Upper lobe of left lung (tissue), 6 donors: ENCODE measurements at regions not wholly inside any gene's neighbourhood (a gene's known extent, or its start where the extent isn't known, plus 50 kb on each side); places are given as distances from the start of the nearest gene placed in this dataset.

Experiments
- ATAC-seq, 2 donors: fragments of 200-7000 bp; cut with Tn5 transposase; one replicate each; pipeline ENCODE4 v1.9.1; 2022; ENCODE audit warnings: mild to moderate bottlenecking in 2 of 2, moderate library complexity in 2 of 2; ENCODE audit not compliant: low FRiP score in 2 of 2
- DNase-seq, 2 donors: peaks; one replicate each; pipeline ENCODE4 v3.0.0-alpha.2; 2019 to 2020
- H3K27ac ChIP-seq, 4 donors: fragments of 200-600 bp; sonication (generic); one replicate each; pipeline ENCODE4 v1.5.1; 2016 to 2019
- H3K27me3 ChIP-seq, 4 donors: fragments of 200-600 bp; sonication (generic); one replicate each; pipeline ENCODE4 v1.5.1; 2017 to 2019
- H3K36me3 ChIP-seq, 4 donors: fragments of 200-600 bp; sonication (generic); one replicate each; pipeline ENCODE4 v1.5.1; 2016 to 2019
- H3K4me1 ChIP-seq, 4 donors: fragments of 200-600 bp; sonication (generic); one replicate each; pipeline ENCODE4 v1.5.1; 2018 to 2019
- H3K4me3 ChIP-seq, 4 donors: fragments of 200-600 bp; sonication (generic); one replicate each; pipeline ENCODE4 v1.5.1; 2017 to 2019; ENCODE audit warnings: mild to moderate bottlenecking in 2 of 4, moderate library complexity in 1 of 4
- H3K9me3 ChIP-seq, 4 donors: fragments of 200-600 bp; sonication (generic); one replicate each; pipeline ENCODE4 v1.5.1; 2018 to 2019
- EP300 ChIP-seq, 4 donors: sonication (generic); formaldehyde crosslinking; IDR thresholded peaks; one replicate each; pipeline ENCODE4 v1.5.1; 2017; ENCODE audit warnings: antibody characterized with exemption in 4 of 4, control low read depth in 2 of 4
- POLR2A ChIP-seq, 4 donors: fragments of 450-650 bp; IDR thresholded peaks; one replicate each; pipeline ENCODE4 v1.5.1; 2016 to 2017; ENCODE audit warnings: antibody characterized with exemption in 4 of 4, mild to moderate bottlenecking in 2 of 4
- POLR2AphosphoS5 ChIP-seq, 2 donors: sonication (generic); formaldehyde crosslinking; IDR thresholded peaks; one replicate each; pipeline ENCODE4 v1.5.1; 2017; ENCODE audit warnings: antibody characterized with exemption in 2 of 2
- WGBS, 2 donors: methylation state at CpG; one replicate each; pipeline ENCODE4 v1.1.5; 2017 to 2018; 5-methylcytosine and 5-hydroxymethylcytosine counted together
- TF ChIP-seq, protein P1 (sequence below), 6 experiments: fragments of 450-650 bp in 4 of 6; fragments of 200-600 bp in 2 of 6; sonication (generic) in 2 of 6; IDR thresholded peaks; one replicate each; pipeline ENCODE4 v1.5.1; 2016 to 2019; ENCODE audit warnings: antibody characterized with exemption in 6 of 6
- donor health status: DM: no; HTN: no; CAD: no; lungs with moderate emphysema.
- donor health status: DM: no; HTN: yes; CAD: no; lungs with severe emphysema.

DNA sequence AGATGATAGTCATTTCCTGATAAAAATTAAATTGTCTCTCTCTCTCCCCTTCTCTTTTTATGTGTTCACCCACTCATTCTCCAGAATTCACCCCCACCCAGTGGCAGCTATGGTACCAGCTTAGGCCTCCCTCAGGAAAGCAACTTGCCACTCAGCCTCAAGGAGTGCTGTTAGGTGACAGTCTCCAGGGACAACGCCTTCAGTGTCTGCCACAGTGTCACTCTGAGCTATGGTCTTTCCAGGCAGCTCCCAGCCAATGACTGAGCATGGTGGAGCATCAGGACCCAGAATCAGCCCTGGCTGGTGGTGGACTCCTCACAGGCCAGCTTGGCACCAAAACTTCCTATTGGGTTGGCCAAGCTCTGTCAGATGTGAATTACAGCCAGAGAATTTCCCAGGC, 140.9 kb upstream of the PIK3R1 start:
- TF ChIP-seq, protein P1, sequence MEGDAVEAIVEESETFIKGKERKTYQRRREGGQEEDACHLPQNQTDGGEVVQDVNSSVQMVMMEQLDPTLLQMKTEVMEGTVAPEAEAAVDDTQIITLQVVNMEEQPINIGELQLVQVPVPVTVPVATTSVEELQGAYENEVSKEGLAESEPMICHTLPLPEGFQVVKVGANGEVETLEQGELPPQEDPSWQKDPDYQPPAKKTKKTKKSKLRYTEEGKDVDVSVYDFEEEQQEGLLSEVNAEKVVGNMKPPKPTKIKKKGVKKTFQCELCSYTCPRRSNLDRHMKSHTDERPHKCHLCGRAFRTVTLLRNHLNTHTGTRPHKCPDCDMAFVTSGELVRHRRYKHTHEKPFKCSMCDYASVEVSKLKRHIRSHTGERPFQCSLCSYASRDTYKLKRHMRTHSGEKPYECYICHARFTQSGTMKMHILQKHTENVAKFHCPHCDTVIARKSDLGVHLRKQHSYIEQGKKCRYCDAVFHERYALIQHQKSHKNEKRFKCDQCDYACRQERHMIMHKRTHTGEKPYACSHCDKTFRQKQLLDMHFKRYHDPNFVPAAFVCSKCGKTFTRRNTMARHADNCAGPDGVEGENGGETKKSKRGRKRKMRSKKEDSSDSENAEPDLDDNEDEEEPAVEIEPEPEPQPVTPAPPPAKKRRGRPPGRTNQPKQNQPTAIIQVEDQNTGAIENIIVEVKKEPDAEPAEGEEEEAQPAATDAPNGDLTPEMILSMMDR (IDR thresholded peaks at IDR 0.05), result no peak
- TF ChIP-seq POLR2AphosphoS5 (IDR thresholded peaks at IDR 0.05) (no peak), EP300 (IDR thresholded peaks at IDR 0.05) (no peak), POLR2A (IDR thresholded peaks at IDR 0.05) (no peak)
- peak in 1 of 2 donors; percentile 59 for ATAC-seq
- 90% methylated on average over 1 of the region's 1 CpG for WGBS, 2 donors

DNA sequence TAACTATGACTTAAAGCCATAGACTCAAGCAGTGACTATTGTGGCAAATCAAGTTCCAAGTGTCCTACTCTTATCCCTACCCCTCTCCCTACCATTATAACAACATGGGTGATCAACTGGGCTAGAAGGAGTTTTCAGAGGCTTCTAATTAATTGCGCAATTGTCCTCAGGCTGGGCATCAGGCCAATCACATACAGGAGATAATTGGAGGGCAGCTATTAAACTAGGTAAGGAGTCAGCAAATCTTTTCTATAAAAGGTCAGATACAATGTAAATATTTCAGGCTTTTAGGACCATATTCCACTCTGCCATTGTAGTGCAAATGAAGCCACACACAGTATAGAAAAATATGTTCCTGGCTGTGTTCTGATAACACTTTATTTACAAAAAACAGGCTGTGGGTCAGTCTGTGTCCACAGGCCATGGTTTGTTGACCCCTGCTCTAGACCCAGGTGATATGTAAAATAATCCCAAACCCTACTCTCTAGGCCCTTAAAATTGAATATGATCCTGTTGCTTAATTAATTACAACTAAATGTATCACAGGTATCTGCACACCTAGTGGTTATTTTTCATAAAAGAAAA, 141.4 kb upstream of the PIK3R1 start:
- Histone ChIP-seq H3K27me3 (no peaks in the 10 kb centered on the region), H3K27ac (no peak overlapping the region), H3K9me3 (no peaks in the 10 kb centered on the region), H3K4me1 (peaks cover 0 to 5% (median 0%) of the 10 kb centered on the region in 4 donors), H3K36me3 (no peaks in the 10 kb centered on the region), H3K4me3 (no peak overlapping the region)
- ATAC-seq, result no peak
- TF ChIP-seq POLR2A (IDR thresholded peaks at IDR 0.05) (no peak), POLR2AphosphoS5 (IDR thresholded peaks at IDR 0.05) (no peak), EP300 (IDR thresholded peaks at IDR 0.05) (no peak)
- TF ChIP-seq, protein P1 (IDR thresholded peaks at IDR 0.05), result no peak
- WGBS, 2 donors, result 79 to 100% methylated on average over 1 of the region's 1 CpG
- DNase-seq, result peak in 1 of 2 donors; percentile 38

More for the DNA sequence above, 140.9 kb upstream of the PIK3R1 start:
- Histone ChIP-seq H3K27ac (no peak overlapping the region), H3K36me3 (no peaks in the 10 kb centered on the region), H3K4me1 (peaks cover 0 to 5% (median 0%) of the 10 kb centered on the region in 4 donors), H3K4me3 (no peak overlapping the region), H3K27me3 (no peaks in the 10 kb centered on the region), H3K9me3 (no peaks in the 10 kb centered on the region)
- DNase-seq, result no peak

DNA sequence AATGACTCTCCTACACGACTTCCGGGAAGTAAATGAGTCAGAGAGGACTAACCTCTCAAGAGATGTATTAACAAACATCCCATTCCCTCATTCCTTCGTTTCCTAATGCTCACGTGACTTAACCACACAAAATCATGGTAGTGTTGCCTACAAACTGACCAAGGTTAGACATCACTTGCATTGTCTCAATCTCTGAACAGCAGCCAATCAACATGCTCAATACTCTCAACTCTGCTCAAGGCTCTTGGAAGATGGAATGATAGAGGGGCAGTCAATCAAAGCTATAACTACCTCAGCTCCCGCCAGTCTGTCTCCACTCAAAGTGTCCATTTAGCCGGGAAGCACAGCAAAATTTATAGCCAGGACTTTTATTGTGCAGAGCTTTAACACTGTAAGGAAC, 143.8 kb upstream of the PIK3R1 start:
- WGBS, 2 donors, result 81 to 86% methylated on average over 6 of the region's 6 CpGs
- Histone ChIP-seq H3K27ac (no peak overlapping the region), H3K36me3 (no peaks in the 10 kb centered on the region), H3K27me3 (no peaks in the 10 kb centered on the region), H3K4me3 (no peak overlapping the region), H3K9me3 (no peaks in the 10 kb centered on the region), H3K4me1 (peaks cover 0 to 5% (median 0%) of the 10 kb centered on the region in 4 donors)
- TF ChIP-seq EP300 (IDR thresholded peaks at IDR 0.05) (no peak), POLR2A (IDR thresholded peaks at IDR 0.05) (no peak), POLR2AphosphoS5 (IDR thresholded peaks at IDR 0.05) (no peak)
- TF ChIP-seq, protein P1 (IDR thresholded peaks at IDR 0.05), result no peak
- ATAC-seq (peak in 1 of 2 donors; percentile 43), DNase-seq (no peak)

- no peaks in the 10 kb centered on the region for H3K36me3 ChIP-seq
- DNase-seq, result no peak
- no peaks in the 10 kb centered on the region for H3K27me3 ChIP-seq
- H3K9me3 ChIP-seq, result no peaks in the 10 kb centered on the region
- no peak for ATAC-seq
- TF ChIP-seq POLR2AphosphoS5 (IDR thresholded peaks at IDR 0.05) (no peak), EP300 (IDR thresholded peaks at IDR 0.05) (no peak), POLR2A (IDR thresholded peaks at IDR 0.05) (no peak)
- TF ChIP-seq, protein P1 (IDR thresholded peaks at IDR 0.05), result no peak
- no peak overlapping the region for H3K27ac ChIP-seq
- WGBS, 2 donors, result 80 to 88% methylated on average over 3 of the region's 3 CpGs
- H3K4me1 ChIP-seq, result peaks cover 0 to 5% (median 0%) of the 10 kb centered on the region in 4 donors
- H3K4me3 ChIP-seq, result no peak overlapping the region
Measured at GRCh38 chr5:68071282-68071632, 144.3 kb upstream of the PIK3R1 start.
